Lower leg skin (tissue), 3 donors: ENCODE measurements at regions not wholly inside any gene's neighbourhood (a gene's known extent, or its start where the extent isn't known, plus 50 kb on each side); places are given as distances from the start of the nearest gene placed in this dataset.

Experiments
- CTCF ChIP-seq, 3 donors: fragments of 450-650 bp; IDR thresholded peaks; one replicate each; pipeline ENCODE4 v1.5.1; 2016; ENCODE audit warnings: antibody characterized with exemption in 3 of 3, mild to moderate bottlenecking in 3 of 3, moderate library complexity in 2 of 3
- POLR2A ChIP-seq, 2 donors: fragments of 450-650 bp; IDR thresholded peaks; one replicate each; pipeline ENCODE4 v1.6.1; 2016 to 2017; ENCODE audit warnings: antibody characterized with exemption in 2 of 2, mild to moderate bottlenecking in 1 of 2, moderate library complexity in 1 of 2

DNA sequence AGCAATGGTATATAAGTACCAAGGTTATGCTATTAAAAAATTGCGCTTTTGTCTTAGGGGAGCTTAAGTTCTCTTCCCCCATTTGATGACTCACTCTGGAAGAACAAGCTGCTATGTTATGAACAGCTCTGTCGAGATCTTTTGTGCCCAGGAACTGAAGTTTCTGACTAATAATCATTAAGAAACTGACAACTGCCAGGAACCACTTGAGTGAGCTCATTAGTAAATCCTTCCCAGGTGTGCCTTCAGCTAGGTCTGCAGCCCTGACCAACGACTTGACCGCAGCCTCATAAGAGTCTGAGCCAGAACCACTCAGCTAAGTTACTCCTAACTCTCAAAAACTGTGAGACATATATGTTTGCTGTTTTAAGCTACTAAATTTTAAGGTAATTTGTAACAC is 147.8 kb downstream of the SLITRK6 start:
- TF ChIP-seq CTCF (IDR thresholded peaks at IDR 0.05) (no peak), POLR2A (IDR thresholded peaks at IDR 0.05) (no peak)
